GM06990 (cell line): ENCODE measurements at regions not wholly inside any gene's neighbourhood (a gene's known extent, or its start where the extent isn't known, plus 50 kb on each side); places are given as distances from the start of the nearest gene placed in this dataset.
"Not testable (repeated sequence)": the region's sequence is repeated elsewhere in the genome, so short reads cannot be mapped to it uniquely, and the experiment has no call there.

ENCODE experiments used
- DNase-seq: peaks from one replicate; pipeline ENCODE4 v3.0.0-alpha.2; 2011; ENCODE audit not compliant: insufficient read length; ENCODE audit errors: extremely low read depth
- H3K27me3 ChIP-seq: replicated peaks from 2 replicates; pipeline ENCODE4 v1.6.0; 2011; ENCODE audit warnings: low read length; ENCODE audit not compliant: control insufficient read depth, insufficient read depth
- H3K36me3 ChIP-seq: 2 replicates; pipeline ENCODE4 v1.5.1; 2011; ENCODE audit warnings: low read length; ENCODE audit not compliant: control insufficient read depth, insufficient read depth
- H3K4me3 ChIP-seq: replicated peaks from 2 replicates; pipeline ENCODE4 v1.5.1; 2011; ENCODE audit warnings: low read depth, mild to moderate bottlenecking, control low read depth, low read length
- CTCF ChIP-seq: IDR thresholded peaks from 2 replicates; pipeline ENCODE4 v1.5.1; 2011; ENCODE audit warnings: low read length, control low read depth, mild to moderate bottlenecking, inconsistent platforms; ENCODE audit not compliant: insufficient read depth, poor library complexity, severe bottlenecking

GRCh38 chr2:186976329-186976728 is 127.4 kb upstream of the ZSWIM2 start:
- Histone ChIP-seq H3K4me3 (no peak overlapping the region), H3K36me3 (no peaks in the 10 kb centered on the region), H3K27me3 (no peaks in the 10 kb centered on the region)
- DNase-seq, result no peak
- no peak for TF ChIP-seq CTCF

- Histone ChIP-seq H3K4me3 (no peak overlapping the region), H3K36me3 (no peaks in the 10 kb centered on the region), H3K27me3 (no peaks in the 10 kb centered on the region)
- TF ChIP-seq CTCF, result no peak
- no peak for DNase-seq
These were observed 123.5 kb upstream of the ZSWIM2 start for GRCh38 chr2:186972281-186972970.

GRCh38 chr2:186968277-186968676 is 119.3 kb upstream of the ZSWIM2 start:
- no peaks in the 10 kb centered on the region for H3K27me3 ChIP-seq
- DNase-seq, result peak; percentile 36
- H3K4me3 ChIP-seq, result no peak overlapping the region

GRCh38 chr2:186966015-186966414 is 117.0 kb upstream of the ZSWIM2 start:
- Histone ChIP-seq H3K36me3 (no peaks in the 10 kb centered on the region), H3K4me3 (no peak overlapping the region), H3K27me3 (no peaks in the 10 kb centered on the region)
- TF ChIP-seq CTCF, result no peak
- no peak for DNase-seq

More at GRCh38 chr2:186968277-186968676, 119.3 kb upstream of the ZSWIM2 start:
- no peak for TF ChIP-seq CTCF
- no peaks in the 10 kb centered on the region for H3K36me3 ChIP-seq

GRCh38 chr2:186962085-186962747 is 113.2 kb upstream of the ZSWIM2 start:
- TF ChIP-seq CTCF, result no peak
- Histone ChIP-seq H3K27me3 (no peaks in the 10 kb centered on the region), H3K36me3 (no peaks in the 10 kb centered on the region), H3K4me3 (no peak overlapping the region)
- no peak for DNase-seq

- not testable (repeated sequence) for DNase-seq, H3K36me3 ChIP-seq, H3K27me3 ChIP-seq, H3K4me3 ChIP-seq
These were observed 111.3 kb upstream of the ZSWIM2 start for GRCh38 chr2:186960241-186960640.
